K562 (cell line): ENCODE measurements at regions not wholly inside any gene's neighbourhood (a gene's known extent, or its start where the extent isn't known, plus 50 kb on each side); places are given as distances from the start of the nearest gene placed in this dataset.

Source experiments
- ATAC-seq: fragments of 200-7000 bp; cut with Tn5 transposase; 3 replicates; pipeline ENCODE4 v1.9.1; 2020; ENCODE audit warnings: moderate library complexity
- BruUV-seq: library from RNA; stranded (reverse); fragments of 400-500 nt; replicated peaks from 2 replicates; lab custom pipeline; 2021; lab: Mats Ljungman, UMichigan
- CTCF ChIA-PET: fragments of 300-600 bp; formaldehyde crosslinking; extraction: SDS; loops from one replicate; lab custom pipeline; 2021; ENCODE audit warnings: low intra/inter-chr PET ratio; lab: Yijun Ruan, JAX
- POLR2A ChIA-PET: fragments of 300-600, 350-650 bp; sonication (Branson Sonifier 250); formaldehyde crosslinking; extraction: SDS; loops from one replicate; lab custom pipeline; 2021; ENCODE audit warnings: antibody characterized with exemption, inconsistent platforms; lab: Yijun Ruan, JAX
- DNase-seq, 4 experiments: peaks; one replicate each; pipeline versions ENCODE4 v3.0.0 to v3.0.0-alpha.2; 2011 to 2018; ENCODE audit warnings: low spot score in 3 of 4, mixed read lengths in 3 of 4; ENCODE audit errors: extremely low read depth in 1 of 4
- FAIRE-seq: peaks from 2 replicates; lab custom pipeline; 2011; peaks lifted over from hg19 to GRCh38; lab: Jason Lieb, UNC
- H2AFZ ChIP-seq: 2 replicates; pipeline ENCODE4 v1.6.0; 2011; ENCODE audit warnings: low read depth, low read length, control low read depth, inconsistent platforms
- H3K27ac ChIP-seq: fragments of 200-600 bp; 3 replicates; pipeline ENCODE4 v1.8.0; 2011; ENCODE audit warnings: low read depth, mild to moderate bottlenecking, control low read depth, inconsistent platforms, low read length, moderate library complexity, mixed read lengths; ENCODE audit errors: extremely low read depth
- H3K27me3 ChIP-seq, 2 experiments: fragments of 300-600 bp in 1 of 2; 2 replicates in 1 of 2; 3 replicates in 1 of 2; pipeline versions ENCODE4 v1.6.0 to v1.8.0; 2011; ENCODE audit warnings: inconsistent platforms in 2 of 2, low read length in 2 of 2, mild to moderate bottlenecking in 1 of 2, mixed read lengths in 1 of 2, moderate library complexity in 1 of 2; ENCODE audit not compliant: control insufficient read depth in 2 of 2, insufficient read depth in 2 of 2
- H3K36me3 ChIP-seq: fragments of 300-600 bp; 3 replicates; pipeline ENCODE4 v1.8.0; 2011; ENCODE audit warnings: mild to moderate bottlenecking, low read length, inconsistent platforms; ENCODE audit not compliant: control insufficient read depth, insufficient read depth
- H3K4me1 ChIP-seq, 2 experiments: fragments of 200-600 bp in 1 of 2; replicated peaks in 1 of 2; 2 replicates in 1 of 2; 3 replicates in 1 of 2; pipeline versions ENCODE4 v1.5.1 to v1.8.0; 2011; ENCODE audit warnings: inconsistent platforms in 2 of 2, low read length in 2 of 2, mild to moderate bottlenecking in 1 of 2, mixed read lengths in 1 of 2, moderate library complexity in 1 of 2; ENCODE audit not compliant: control insufficient read depth in 2 of 2, insufficient read depth in 2 of 2
- H3K4me2 ChIP-seq: 2 replicates; pipeline ENCODE4 v1.6.1; 2011; ENCODE audit warnings: low read length, control low read depth, inconsistent platforms, mixed read lengths; ENCODE audit not compliant: insufficient read depth
- H3K4me3 ChIP-seq: fragments of 200-600 bp; sonication (generic), shearing (Covaris generic); 2 replicates; pipeline ENCODE4 v1.5.1; 2016; ENCODE audit warnings: control low read depth, inconsistent platforms
- H3K79me2 ChIP-seq: fragments of 200-600 bp; 3 replicates; pipeline ENCODE4 v1.8.0; 2011; ENCODE audit warnings: low read length, inconsistent platforms; ENCODE audit not compliant: control insufficient read depth, insufficient read depth
- H3K9ac ChIP-seq, 2 experiments: 2 replicates each; pipeline versions ENCODE4 v1.6.0 to v1.6.1; 2011; ENCODE audit warnings: low read depth in 2 of 2, low read length in 2 of 2, control low read depth in 1 of 2, inconsistent platforms in 1 of 2, mild to moderate bottlenecking in 1 of 2, mixed read lengths in 1 of 2; ENCODE audit not compliant: insufficient read depth in 1 of 2
- H3K9me1 ChIP-seq: one replicate; pipeline ENCODE4 v1.6.0; 2011; ENCODE audit warnings: inconsistent platforms, mild to moderate bottlenecking, low read length, moderate library complexity; ENCODE audit not compliant: control insufficient read depth, insufficient read depth
- H3K9me3 ChIP-seq: replicated peaks from 2 replicates; pipeline ENCODE4 v1.5.1; 2011; ENCODE audit warnings: low read depth, low read length, inconsistent platforms; ENCODE audit not compliant: control insufficient read depth, insufficient read depth
- H4K20me1 ChIP-seq: replicated peaks from 2 replicates; pipeline ENCODE4 v1.6.1; 2011; ENCODE audit warnings: low read length, inconsistent platforms, mixed read lengths; ENCODE audit not compliant: control insufficient read depth, insufficient read depth
- ZBTB34 ChIP-seq: fragments of 250-450 bp; sonication (Bioruptor Pico); IDR thresholded peaks from 2 replicates; pipeline ENCODE4 v1.8.0; 2021; ENCODE audit warnings: mild to moderate bottlenecking, moderate library complexity
- ZNF639 ChIP-seq, 2 experiments: fragments of 200-800 bp in 1 of 2; sonication (Bioruptor generic) in 1 of 2; sonication (generic) in 1 of 2; formaldehyde crosslinking in 1 of 2; IDR thresholded peaks in 1 of 2; conservative IDR thresholded peaks in 1 of 2; 2 replicates each; pipeline versions ENCODE4 v1.5.0 to v1.6.1; 2016 to 2020; ENCODE audit warnings: missing compliant biosample characterization in 1 of 2, missing genetic modification characterization in 1 of 2, missing genetic modification reagents in 1 of 2
- WGBS: fragments of 100-300 bp; shearing (Covaris generic); methylation state at CpG from one replicate; pipeline ENCODE4 v1.1.6; 2016; ENCODE audit warnings: low coverage, mixed read lengths; ENCODE audit not compliant: insufficient coverage; ENCODE audit errors: missing lambda C conversion rate; 5-methylcytosine and 5-hydroxymethylcytosine counted together
- in situ Hi-C: fragments of 300-500 bp; cut with MboI; formaldehyde crosslinking; loops from 4 replicates; pipeline ENCODE4 v1.15.0; 2018; ENCODE audit warnings: inconsistent platforms, mixed read lengths
- intact Hi-C: fragments of 100-400 bp; cut with micrococcal nuclease; formaldehyde crosslinking; loops from 2 replicates; pipeline ENCODE4 v1.14.2; 2022

GRCh38 chr14:105665247-105665950, 139.0 kb downstream of the TMEM121 start:
- intact Hi-C loops (no loop called here), in situ Hi-C loops (no loop called here)
- FAIRE-seq = no peak
- Histone ChIP-seq H3K9me3 (no peaks in the 10 kb centered on the region), H3K27me3 (no peaks in the 10 kb centered on the region), H3K9ac (no peak overlapping the region), H3K4me2 (no peak overlapping the region), H3K4me3 (no peak overlapping the region), H3K36me3 (no peaks in the 10 kb centered on the region), H3K9me1 (no peaks in the 10 kb centered on the region), H2AFZ (no peak overlapping the region), H3K79me2 (no peaks in the 10 kb centered on the region), H3K4me1 (no peaks in the 10 kb centered on the region), H3K27ac (no peak overlapping the region), H4K20me1 (no peaks in the 10 kb centered on the region)
- WGBS = 0% methylated on average over 3 of the region's 9 CpGs
- POLR2A ChIA-PET = no interaction called here
- DNase-seq = no peak
- no TSS peak for BruUV-seq
- CTCF ChIA-PET = no interaction called here
- ATAC-seq = no peak
- TF ChIP-seq ZNF639 (CRISPR knock-in tag; conservative IDR thresholded peaks at IDR 0.05 in 1 of 2, IDR thresholded peaks at IDR 0.05 in 1 of 2) (no peak), ZBTB34 (CRISPR knock-in tag) (no peak)
